HG02610 (cell line): ENCODE measurements at regions not wholly inside any gene's neighbourhood (a gene's known extent, or its start where the extent isn't known, plus 50 kb on each side); places are given as distances from the start of the nearest gene placed in this dataset.
"Not testable (repeated sequence)": the region's sequence is repeated elsewhere in the genome, so short reads cannot be mapped to it uniquely, and the experiment has no call there.

Source experiments
- ATAC-seq: cut with Tn5 transposase; IDR thresholded peaks from one replicate; pipeline ENCODE4 v1.9.1; 2021; ENCODE audit warnings: mild to moderate bottlenecking, moderate library complexity; ENCODE audit not compliant: unreplicated experiment

DNA sequence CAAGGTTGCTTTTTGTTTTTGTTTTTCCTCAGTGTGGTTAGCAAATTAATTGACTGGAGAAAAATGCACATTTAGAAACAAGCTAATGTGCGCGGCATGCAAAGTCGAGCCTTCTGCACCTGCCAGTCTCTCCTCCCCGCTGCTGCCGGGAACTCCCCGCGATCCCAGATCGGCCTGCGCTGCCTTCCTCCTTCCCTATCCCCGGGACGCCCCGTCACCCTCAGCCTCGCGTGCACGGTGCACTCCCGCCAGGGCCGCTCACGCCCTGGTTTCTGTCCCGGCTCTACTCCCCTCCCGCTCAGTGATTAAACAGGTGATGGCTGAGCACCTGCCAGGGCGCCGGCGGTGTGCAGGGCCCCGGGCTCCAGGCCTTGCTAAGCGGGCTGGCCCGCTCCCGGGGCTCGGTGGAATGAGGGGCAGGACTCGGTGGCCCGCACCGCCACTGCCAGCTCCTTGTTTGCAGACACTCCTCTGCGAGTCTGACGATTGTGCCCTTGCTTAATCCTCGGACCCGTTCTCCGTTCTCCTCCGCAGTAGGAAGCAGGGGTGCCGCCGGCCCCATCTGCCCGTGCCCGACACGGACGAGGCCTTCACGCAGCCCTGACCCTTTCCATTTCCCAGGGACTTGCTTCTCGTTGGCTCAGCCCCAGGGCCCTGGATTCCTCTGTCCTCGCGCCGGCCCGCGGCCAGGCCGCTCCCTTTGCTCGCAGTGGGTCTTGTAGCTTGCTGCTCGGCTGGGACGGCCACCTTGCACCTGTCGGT is 143.4 kb downstream of the TRIML1 start:
- ATAC-seq: no peak

- no peak for ATAC-seq
Measured at GRCh38 chr4:188287169-188287894, 148.1 kb downstream of the TRIML1 start.

DNA sequence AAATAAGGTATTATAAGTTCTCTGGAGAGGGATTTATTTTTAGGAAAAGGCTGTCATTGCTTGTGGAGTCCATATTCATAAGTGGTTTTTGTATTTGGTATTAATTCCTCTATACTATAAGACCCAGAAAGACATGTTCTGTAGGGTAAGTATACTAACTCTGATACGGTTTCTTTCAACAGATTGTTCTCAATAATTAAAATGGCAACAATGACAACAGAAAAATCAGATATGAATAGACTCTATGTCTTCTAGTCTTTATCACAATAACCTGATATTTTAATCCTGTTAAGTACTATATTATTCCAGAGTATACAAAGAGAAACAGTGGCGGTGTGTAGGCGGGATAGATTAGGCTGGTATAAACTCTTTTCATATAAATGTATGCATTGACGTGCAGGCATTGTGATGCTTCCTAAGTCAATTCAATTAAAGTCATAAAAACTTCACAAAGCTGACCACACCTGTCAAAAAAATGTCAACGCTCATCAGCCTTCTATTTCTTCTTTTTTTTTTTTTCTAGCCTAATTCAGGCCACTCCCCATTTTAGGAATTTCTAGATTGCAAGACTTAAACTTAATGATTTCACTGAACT is 150.4 kb downstream of the TRIML1 start:
- ATAC-seq: no peak

- no peak for ATAC-seq
Measured at GRCh38 chr4:188295899-188296298, 156.7 kb downstream of the TRIML1 start.

DNA sequence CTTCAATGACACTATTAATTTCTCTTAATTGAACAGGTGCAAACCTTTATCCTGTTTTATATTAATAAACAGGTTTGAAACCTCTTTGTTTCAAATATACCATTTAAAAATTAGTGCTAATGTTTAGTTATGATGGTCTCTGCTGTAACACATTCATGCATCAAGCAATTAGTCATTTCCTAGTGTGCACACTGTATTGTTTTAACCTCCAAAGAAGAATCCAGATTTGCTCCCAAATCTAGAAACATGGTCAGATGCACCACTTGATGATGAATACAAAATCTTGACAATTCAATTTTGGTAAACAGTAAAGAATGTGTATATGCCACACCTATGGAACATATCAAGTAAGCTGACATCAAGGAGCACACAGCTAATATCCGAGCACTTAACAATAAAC is 157.1 kb downstream of the TRIML1 start:
- no peak for ATAC-seq

GRCh38 chr4:188297873-188298272 is 158.6 kb downstream of the TRIML1 start:
- ATAC-seq: no peak

GRCh38 chr4:188299161-188299560 is 159.9 kb downstream of the TRIML1 start:
- ATAC-seq: no peak

DNA sequence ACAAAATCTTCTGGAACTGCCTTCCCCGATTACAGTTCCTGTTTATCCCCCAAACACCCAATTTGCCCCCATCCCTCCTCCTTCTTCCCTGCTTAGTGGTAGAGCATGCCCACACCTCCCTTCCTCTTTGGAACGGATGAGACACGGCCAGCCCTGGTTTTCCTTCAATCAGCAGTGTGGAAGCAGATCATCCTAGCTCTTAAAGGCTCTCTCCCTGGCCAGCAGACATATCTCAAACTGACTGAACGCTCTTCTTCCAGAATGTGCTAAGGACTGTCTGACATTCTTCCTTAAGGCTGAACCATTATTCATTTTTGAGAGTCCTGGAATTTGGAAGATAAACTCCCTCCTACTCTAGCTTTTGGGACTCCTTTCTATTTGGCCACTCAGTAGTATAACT is 161.1 kb downstream of the TRIML1 start:
- ATAC-seq: no peak

GRCh38 chr4:188305690-188306089 is 166.4 kb downstream of the TRIML1 start:
- ATAC-seq: no peak

GRCh38 chr4:188307591-188307990 is 168.3 kb downstream of the TRIML1 start:
- ATAC-seq: no peak

DNA sequence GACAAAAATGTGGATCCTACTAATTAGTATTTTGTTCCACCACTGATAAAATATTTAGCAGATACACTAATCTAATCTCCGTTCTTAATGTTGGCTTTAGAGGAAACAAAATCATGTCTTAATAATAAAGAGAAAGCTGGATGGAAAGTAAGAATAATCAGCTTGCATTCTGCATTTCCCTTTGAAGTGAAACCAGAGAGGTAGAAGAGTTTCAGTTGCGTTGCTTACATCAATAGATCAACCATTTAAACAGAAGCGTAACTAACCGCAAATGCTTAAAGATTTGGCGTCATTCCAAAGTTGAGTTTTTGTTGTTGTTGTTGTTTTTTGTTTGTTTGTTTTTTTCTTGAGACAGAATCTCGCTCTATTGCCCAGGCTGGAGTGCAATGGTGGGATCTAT is 168.9 kb downstream of the TRIML1 start:
- no peak for ATAC-seq

DNA sequence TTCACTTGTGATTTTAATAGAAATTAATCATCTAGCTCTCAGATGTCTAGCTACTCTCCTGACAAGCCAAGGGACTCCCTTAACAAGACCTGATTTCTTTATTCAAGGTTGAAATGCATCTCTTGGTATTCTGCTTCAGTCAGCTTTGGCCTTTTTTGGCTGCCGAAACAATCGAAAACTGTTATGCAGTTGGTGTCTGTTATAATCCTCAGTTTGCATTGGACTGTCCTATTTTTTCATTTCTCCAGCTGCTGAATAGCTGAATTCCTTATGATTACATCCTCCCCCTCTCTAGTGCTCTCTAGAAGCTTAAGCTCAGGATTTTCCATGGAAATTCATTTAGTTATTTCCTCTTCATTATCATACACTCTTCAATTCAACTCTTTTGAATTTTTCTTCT is 177.2 kb downstream of the TRIML1 start:
- no peak for ATAC-seq

- no peak for ATAC-seq
Measured at GRCh38 chr4:188328966-188329365, 189.7 kb downstream of the TRIML1 start.

GRCh38 chr4:188329521-188329920 is 190.3 kb downstream of the TRIML1 start:
- no peak for ATAC-seq

DNA sequence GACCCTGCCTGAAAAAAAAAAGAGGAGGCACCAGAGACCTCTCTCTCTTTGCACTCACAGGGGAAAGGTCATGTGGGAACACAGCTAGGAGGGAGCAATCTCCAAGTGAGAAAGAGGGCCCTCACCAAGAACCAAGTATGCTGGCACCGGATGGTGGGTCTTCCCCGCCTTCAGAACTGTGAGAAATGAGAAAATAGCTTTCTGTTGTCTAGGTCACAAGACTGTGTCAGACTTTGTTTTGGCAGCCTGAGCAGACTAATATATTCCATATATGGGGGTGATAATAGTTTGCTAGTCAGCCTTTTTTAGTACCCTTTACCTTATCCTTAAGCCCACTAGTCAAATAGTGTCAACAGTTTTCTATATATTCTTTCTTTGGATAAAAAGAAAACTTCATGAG is 193.0 kb downstream of the TRIML1 start:
- ATAC-seq: no peak

GRCh38 chr4:188336891-188337290 is 197.7 kb downstream of the TRIML1 start:
- no peak for ATAC-seq

DNA sequence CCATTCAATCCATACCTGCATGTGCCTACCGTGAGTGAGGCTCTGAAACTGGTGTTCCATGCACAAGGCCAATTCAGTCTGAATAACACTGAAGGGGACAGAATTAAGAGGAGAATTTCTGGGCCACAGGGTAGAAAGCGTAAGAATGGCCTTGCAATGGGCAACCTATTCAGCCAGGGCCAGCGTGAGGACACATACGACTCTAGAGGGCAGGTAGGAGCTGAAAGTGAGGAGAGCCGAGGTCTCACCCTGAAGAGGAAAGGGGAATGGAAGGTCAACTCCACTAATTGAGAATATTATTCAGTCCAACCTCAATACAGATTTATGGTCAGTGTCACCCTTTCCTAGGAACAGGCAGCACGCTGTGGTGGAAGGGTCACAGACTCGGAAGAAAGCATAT is 202.2 kb downstream of the TRIML1 start:
- ATAC-seq: no peak

- ATAC-seq: no peak
Measured at GRCh38 chr4:188346171-188346809, 207.0 kb downstream of the TRIML1 start.

- no peak for ATAC-seq
Measured at GRCh38 chr4:188347339-188347738, 208.1 kb downstream of the TRIML1 start.

DNA sequence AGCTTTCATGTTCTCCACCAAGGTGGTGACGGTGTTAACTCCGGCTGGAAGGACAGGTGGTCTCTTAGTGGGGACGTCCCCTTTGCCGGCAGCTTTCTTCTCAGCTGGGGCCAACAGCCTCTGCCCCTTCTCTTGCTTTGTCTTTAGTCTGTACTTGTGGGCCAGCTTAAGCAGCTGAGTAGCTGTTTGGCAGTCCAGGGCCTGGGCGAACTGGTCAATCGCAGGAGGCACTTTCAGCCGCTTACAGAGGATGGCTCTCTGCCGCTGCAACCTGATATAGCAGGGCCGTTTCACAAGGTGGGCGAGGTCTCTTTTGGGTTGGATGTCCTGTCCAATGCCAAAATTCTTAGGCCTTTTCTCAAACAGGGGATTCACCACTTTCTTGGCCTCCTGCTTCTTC is 210.3 kb downstream of the TRIML1 start:
- ATAC-seq: not testable (repeated sequence)

- ATAC-seq: no peak
Measured at GRCh38 chr4:188363196-188363595, 224.0 kb downstream of the TRIML1 start.

DNA sequence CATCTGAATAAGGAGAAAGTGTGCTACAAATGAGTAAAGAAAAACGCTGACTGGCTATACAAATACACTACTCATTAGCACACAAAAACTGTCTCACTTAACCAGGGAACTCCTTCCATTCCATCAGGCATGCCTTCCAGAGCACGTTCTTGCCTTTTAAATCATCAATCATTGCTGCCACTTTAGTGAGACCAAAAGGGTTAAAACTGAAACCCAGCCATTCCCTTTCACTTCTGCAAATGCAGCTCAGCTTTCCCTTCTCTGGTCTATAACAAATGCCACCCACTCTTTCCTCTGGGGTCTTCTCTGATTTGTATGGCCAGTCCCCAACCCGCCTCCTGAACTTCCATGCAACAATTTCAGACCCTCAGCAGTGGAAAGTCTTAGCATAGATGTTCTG is 231.5 kb downstream of the TRIML1 start:
- no peak for ATAC-seq
